GM13976 (cell line): ENCODE measurements at regions not wholly inside any gene's neighbourhood (a gene's known extent, or its start where the extent isn't known, plus 50 kb on each side); places are given as distances from the start of the nearest gene placed in this dataset.

Experiments used
- DNase-seq: peaks from one replicate; pipeline ENCODE4 v3.0.0; 2012; ENCODE audit warnings: low spot score
- CTCF ChIP-seq: IDR thresholded peaks from 2 replicates; pipeline ENCODE4 v1.5.1; 2012; ENCODE audit warnings: borderline replicate concordance, mild to moderate bottlenecking; ENCODE audit not compliant: insufficient read depth; ENCODE audit errors: extremely low read depth, missing control alignments, control extremely low read depth
- in situ Hi-C: fragments of 300-500 bp; cut with MboI; formaldehyde crosslinking; loops from one replicate; pipeline ENCODE4 v1.12.0; 2022; ENCODE audit warnings: low sequenced_read_pairs, mixed read lengths, inconsistent platforms; ENCODE audit not compliant: unreplicated experiment

DNA sequence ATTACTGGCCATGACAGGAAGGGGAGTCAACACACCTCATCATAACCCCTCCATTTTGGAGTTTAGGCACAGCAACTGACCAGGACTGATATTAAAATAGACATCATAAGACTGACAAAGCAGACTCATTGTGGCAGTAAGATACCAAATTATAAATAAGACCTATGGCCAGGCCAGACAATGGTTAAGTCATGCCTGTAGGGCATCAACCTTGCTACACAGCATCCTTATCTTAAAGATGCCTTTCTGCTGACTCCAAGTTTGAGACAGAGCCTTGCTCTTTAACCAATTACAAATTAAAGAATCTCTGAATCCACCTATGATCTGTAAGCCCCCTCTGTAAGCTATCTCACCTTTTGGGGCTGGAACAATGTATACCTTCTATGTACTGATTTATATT is 65.5 kb downstream of the VCX2 start:
- TF ChIP-seq CTCF = no peak
- no peak for DNase-seq
- in situ Hi-C loops = no loop called here

DNA sequence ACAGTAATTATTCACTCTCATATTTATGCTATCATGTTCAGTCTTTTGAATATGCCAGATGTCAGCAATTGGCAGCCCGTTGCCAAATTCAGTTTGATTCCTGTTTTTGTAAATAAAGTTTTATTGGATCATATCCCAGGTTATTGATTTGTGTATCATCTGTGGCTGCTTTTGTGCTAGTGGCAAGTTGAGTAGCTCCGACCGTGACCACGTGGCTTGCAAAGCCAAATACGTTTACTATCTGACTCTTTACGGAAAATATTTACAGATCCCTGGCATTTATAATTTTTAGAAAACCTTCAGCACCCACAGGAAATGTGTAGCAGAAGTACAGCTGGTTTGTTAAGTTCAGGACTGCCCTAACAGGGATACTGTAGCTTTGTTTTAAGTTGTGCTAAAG is 67.4 kb downstream of the VCX2 start:
- no peak for DNase-seq
- in situ Hi-C loops = no loop called here
- no peak for TF ChIP-seq CTCF

DNA sequence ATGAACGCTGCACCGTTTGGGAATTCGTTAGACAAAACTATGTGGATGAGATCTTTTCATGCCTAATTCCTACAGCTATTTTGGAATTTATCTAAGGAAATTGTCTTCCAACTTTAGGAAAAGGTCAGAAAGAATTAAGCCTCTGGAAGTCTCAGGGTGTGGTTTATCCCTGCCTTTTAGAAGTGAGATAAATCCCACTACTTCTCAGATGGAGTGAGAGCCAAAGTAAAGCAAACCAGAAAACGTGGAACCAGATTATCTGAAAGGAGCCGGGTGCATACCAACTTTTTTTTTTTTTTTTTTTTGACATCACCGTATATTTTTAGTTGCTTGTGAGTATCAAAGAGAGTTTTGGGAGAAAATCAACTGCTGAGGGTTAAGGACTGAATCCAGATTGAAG is 79.6 kb downstream of the VCX2 start:
- no peak for TF ChIP-seq CTCF
- no peak for DNase-seq
- in situ Hi-C loops = no loop called here

- in situ Hi-C loops = no loop called here
- no peak for DNase-seq
- no peak for TF ChIP-seq CTCF
Measured at GRCh38 chrX:8090906-8091305, 80.2 kb downstream of the VCX2 start.

DNA sequence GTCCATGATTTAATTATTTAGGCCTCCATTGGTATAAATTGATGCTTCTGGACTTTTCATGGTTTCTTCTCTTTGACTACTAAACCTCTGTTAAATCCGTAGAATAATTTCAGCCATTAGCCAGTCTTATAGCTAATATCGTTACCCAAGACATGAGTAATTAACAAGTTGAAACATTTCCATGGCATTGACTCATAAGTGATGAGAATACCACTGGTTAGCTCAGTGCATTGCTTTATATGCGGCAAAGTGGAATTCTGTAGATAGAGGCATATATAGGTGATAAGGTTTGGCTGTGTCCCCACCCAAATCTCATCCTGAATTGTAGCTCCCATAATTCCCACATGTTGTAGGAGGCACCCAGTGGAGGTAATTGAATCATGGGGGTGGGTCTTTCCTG is 80.6 kb downstream of the VCX2 start:
- DNase-seq = no peak
- no peak for TF ChIP-seq CTCF
- in situ Hi-C loops = no loop called here

DNA sequence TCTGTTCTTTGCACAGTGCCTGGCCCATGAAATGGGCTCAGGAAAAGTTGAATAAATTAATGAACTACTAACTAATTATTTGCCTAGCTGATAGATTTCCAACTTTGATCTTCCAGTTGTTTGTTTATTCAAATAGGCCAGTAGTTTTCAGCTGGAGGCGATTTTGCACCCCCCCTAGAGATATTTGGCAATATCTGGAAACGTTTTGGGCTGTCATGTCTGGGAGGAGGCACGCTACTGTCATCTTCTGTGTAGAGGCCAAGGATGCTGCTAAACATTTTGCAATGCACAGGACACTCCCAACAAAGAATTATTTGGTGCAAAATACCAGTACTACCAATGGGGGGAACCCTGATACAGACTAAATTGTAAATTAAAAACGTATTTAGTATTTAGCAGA is 81.9 kb downstream of the VCX2 start:
- in situ Hi-C loops = no loop called here

More for the DNA sequence above, 81.9 kb downstream of the VCX2 start:
- no peak for TF ChIP-seq CTCF
- DNase-seq = no peak
